Endothelial cell of umbilical vein (primary cell): ENCODE measurements at regions not wholly inside any gene's neighbourhood (a gene's known extent, or its start where the extent isn't known, plus 50 kb on each side); places are given as distances from the start of the nearest gene placed in this dataset.

ENCODE experiments used
- BruUV-seq: library from RNA; stranded (reverse); fragments of 400-500 nt; replicated peaks from 2 replicates; lab custom pipeline; 2021; lab: Mats Ljungman, UMichigan
- CTCF ChIA-PET: fragments of 300-600, 350-600 bp; sonication (Branson Sonifier 250); formaldehyde crosslinking; loops from one replicate; lab custom pipeline; 2021; ENCODE audit warnings: antibody characterized with exemption, inconsistent platforms; lab: Charles Lee
- POLR2A ChIA-PET: fragments of 300-600, 350-600 bp; sonication (Branson Sonifier 250); formaldehyde crosslinking; loops from one replicate; lab custom pipeline; 2021; ENCODE audit warnings: antibody characterized with exemption, inconsistent platforms; lab: Charles Lee
- DNase-seq: peaks from one replicate; pipeline ENCODE4 v3.0.0-alpha.2; 2011; ENCODE audit warnings: low read depth, low spot score
- FAIRE-seq: peaks from 2 replicates; lab custom pipeline; 2011; peaks lifted over from hg19 to GRCh38; lab: Jason Lieb, UNC
- H2AFZ ChIP-seq: 2 replicates; pipeline ENCODE4 v1.6.0; 2012; ENCODE audit warnings: low read depth, low read length, control low read depth, inconsistent platforms
- H3K27ac ChIP-seq: 2 replicates; pipeline ENCODE4 v1.5.1; 2011; ENCODE audit warnings: low read depth, mild to moderate bottlenecking, control low read depth, low read length, moderate library complexity; ENCODE audit not compliant: insufficient read depth
- H3K27me3 ChIP-seq, 2 experiments: 2 replicates each; pipeline versions ENCODE4 v1.6.0 to v1.6.1; 2011; ENCODE audit warnings: low read length in 2 of 2, mixed read lengths in 1 of 2; ENCODE audit not compliant: control insufficient read depth in 2 of 2, insufficient read depth in 2 of 2
- H3K36me3 ChIP-seq, 2 experiments: 2 replicates in 1 of 2; 3 replicates in 1 of 2; pipeline ENCODE4 v1.5.1; 2011; ENCODE audit warnings: low read length in 2 of 2, mild to moderate bottlenecking in 1 of 2, moderate library complexity in 1 of 2; ENCODE audit not compliant: control insufficient read depth in 2 of 2, insufficient read depth in 2 of 2; ENCODE audit errors: extremely low read depth in 1 of 2
- H3K4me1 ChIP-seq: 3 replicates; pipeline ENCODE4 v1.5.1; 2011; ENCODE audit warnings: mild to moderate bottlenecking, low read length; ENCODE audit not compliant: control insufficient read depth, insufficient read depth; ENCODE audit errors: extremely low read depth
- H3K4me2 ChIP-seq: 2 replicates; pipeline ENCODE4 v1.6.1; 2011; ENCODE audit warnings: low read length, control low read depth, mixed read lengths; ENCODE audit not compliant: insufficient read depth
- H3K4me3 ChIP-seq, 3 experiments: fragments of 200-600 bp in 1 of 3; sonication (generic), shearing (Covaris generic) in 1 of 3; replicated peaks in 1 of 3; 2 replicates each; pipeline ENCODE4 v1.5.1; 2011 to 2016; ENCODE audit warnings: control low read depth in 3 of 3, low read length in 3 of 3, mild to moderate bottlenecking in 2 of 3, inconsistent platforms in 1 of 3, low read depth in 1 of 3, moderate library complexity in 1 of 3; ENCODE audit not compliant: insufficient read depth in 1 of 3
- H3K79me2 ChIP-seq: 2 replicates; pipeline ENCODE4 v1.6.0; 2012; ENCODE audit warnings: low read length, inconsistent platforms; ENCODE audit not compliant: control insufficient read depth, insufficient read depth
- H3K9ac ChIP-seq: replicated peaks from 2 replicates; pipeline ENCODE3; 2011; ENCODE audit warnings: low read length, control low read depth; ENCODE audit not compliant: insufficient read depth; ENCODE audit errors: extremely low read depth
- H3K9me1 ChIP-seq: replicated peaks from 3 replicates; pipeline ENCODE4 v1.6.0; 2011; ENCODE audit warnings: mild to moderate bottlenecking, low read length; ENCODE audit not compliant: control insufficient read depth, insufficient read depth; ENCODE audit errors: extremely low read depth
- H3K9me3 ChIP-seq: replicated peaks from 2 replicates; pipeline ENCODE4 v1.5.1; 2012; ENCODE audit warnings: low read length, inconsistent platforms; ENCODE audit not compliant: control insufficient read depth, insufficient read depth
- H4K20me1 ChIP-seq: replicated peaks from 2 replicates; pipeline ENCODE3; 2011; ENCODE audit warnings: mild to moderate bottlenecking, low read length; ENCODE audit not compliant: control insufficient read depth, insufficient read depth; ENCODE audit errors: extremely low read depth
- EZH2 ChIP-seq: IDR thresholded peaks from 2 replicates; pipeline ENCODE4 v1.6.1; 2012; ENCODE audit warnings: borderline replicate concordance, low read depth, mild to moderate bottlenecking, moderate library complexity, low read length, inconsistent platforms; ENCODE audit not compliant: severe bottlenecking
- FOS ChIP-seq: IDR thresholded peaks from 2 replicates; pipeline ENCODE4 v1.6.1; 2011; ENCODE audit warnings: mild to moderate bottlenecking, low read length, moderate library complexity, borderline replicate concordance; ENCODE audit not compliant: insufficient read depth
- GATA2 ChIP-seq: IDR thresholded peaks from 2 replicates; pipeline ENCODE4 v1.7.0; 2011; ENCODE audit warnings: low read depth, mild to moderate bottlenecking, moderate library complexity, mixed read lengths, low read length; ENCODE audit not compliant: insufficient read length, insufficient read depth
- JUN ChIP-seq: IDR thresholded peaks from 2 replicates; pipeline ENCODE4 v1.6.1; 2011; ENCODE audit warnings: borderline replicate concordance, low read depth; ENCODE audit not compliant: insufficient read length, insufficient read depth
- MYC ChIP-seq: IDR thresholded peaks from one replicate; pipeline ENCODE4 v1.6.1; 2011; ENCODE audit warnings: mild to moderate bottlenecking, low read depth, low read length
- POLR2A ChIP-seq: IDR thresholded peaks from 2 replicates; pipeline ENCODE4 v1.6.1; 2012; ENCODE audit warnings: low read depth, mild to moderate bottlenecking, control low read depth, low read length
- POLR2AphosphoS5 ChIP-seq: IDR thresholded peaks from 2 replicates; pipeline ENCODE4 v1.6.1; 2012; ENCODE audit warnings: low read depth, mild to moderate bottlenecking, control low read depth, low read length, moderate library complexity; ENCODE audit not compliant: insufficient read depth
- dilution Hi-C: fragments of 300-500 bp; cut with MboI; formaldehyde crosslinking; loops from one replicate; pipeline ENCODE4 v1.15.0; 2019; ENCODE audit warnings: low sequenced_read_pairs; ENCODE audit not compliant: extremely low pct_ligation_motif_present
- intact Hi-C: fragments of 100-400 bp; cut with micrococcal nuclease; formaldehyde crosslinking; loops from one replicate; pipeline ENCODE4 v1.10.0; 2022
- TF ChIP-seq, protein P1 (sequence below), 2 donors: IDR thresholded peaks; 1 replicate in 1 of 2; 2 replicates in 1 of 2; pipeline ENCODE4 v1.5.1; 2011; ENCODE audit warnings: low read length in 2 of 2, mild to moderate bottlenecking in 2 of 2, moderate library complexity in 2 of 2, control low read depth in 1 of 2, inconsistent platforms in 1 of 2, low read depth in 1 of 2; ENCODE audit not compliant: insufficient read depth in 1 of 2; ENCODE audit errors: extremely low read depth in 1 of 2
- TF ChIP-seq, protein P2 (sequence below): IDR thresholded peaks from 2 replicates; pipeline ENCODE4 v1.6.1; 2011; ENCODE audit not compliant: insufficient read depth, insufficient read length

DNA sequence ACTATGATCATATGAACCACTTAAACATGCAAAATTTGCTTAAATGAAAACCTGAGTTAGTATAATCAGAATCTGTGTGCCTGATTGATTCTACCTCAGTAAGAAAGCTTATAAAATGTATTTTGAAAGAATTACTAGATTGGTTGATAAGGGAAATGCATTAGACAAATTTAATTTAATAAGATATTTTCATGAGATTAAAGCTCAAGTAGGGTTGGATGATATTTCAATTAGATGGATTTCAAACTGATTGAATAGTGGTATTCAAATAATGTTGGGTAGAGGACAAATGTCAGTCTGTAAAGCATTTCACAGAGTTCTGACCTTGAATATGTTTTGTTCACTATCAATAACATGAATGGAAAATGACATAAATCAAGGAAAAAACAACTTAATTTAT, 780.4 kb upstream of the ALCAM start:
- H3K4me2 ChIP-seq = no peak overlapping the region
- FAIRE-seq (no peak), DNase-seq (no peak)
- no peaks in the 10 kb centered on the region for H3K9me3 ChIP-seq
- H3K4me1 ChIP-seq = no peaks in the 10 kb centered on the region
- H2AFZ ChIP-seq = no peak overlapping the region
- ChIA-PET CTCF (no interaction called here), POLR2A (no interaction called here)
- no peaks in the 10 kb centered on the region for H3K79me2 ChIP-seq
- dilution Hi-C loops (no loop called here), intact Hi-C loops (no loop called here)
- no peaks in the 10 kb centered on the region for H3K27me3 ChIP-seq
- TF ChIP-seq MYC (no peak), FOS (no peak), EZH2 (no peak), GATA2 (no peak), POLR2AphosphoS5 (no peak), JUN (no peak), POLR2A (no peak)
- TF ChIP-seq, protein P1, sequence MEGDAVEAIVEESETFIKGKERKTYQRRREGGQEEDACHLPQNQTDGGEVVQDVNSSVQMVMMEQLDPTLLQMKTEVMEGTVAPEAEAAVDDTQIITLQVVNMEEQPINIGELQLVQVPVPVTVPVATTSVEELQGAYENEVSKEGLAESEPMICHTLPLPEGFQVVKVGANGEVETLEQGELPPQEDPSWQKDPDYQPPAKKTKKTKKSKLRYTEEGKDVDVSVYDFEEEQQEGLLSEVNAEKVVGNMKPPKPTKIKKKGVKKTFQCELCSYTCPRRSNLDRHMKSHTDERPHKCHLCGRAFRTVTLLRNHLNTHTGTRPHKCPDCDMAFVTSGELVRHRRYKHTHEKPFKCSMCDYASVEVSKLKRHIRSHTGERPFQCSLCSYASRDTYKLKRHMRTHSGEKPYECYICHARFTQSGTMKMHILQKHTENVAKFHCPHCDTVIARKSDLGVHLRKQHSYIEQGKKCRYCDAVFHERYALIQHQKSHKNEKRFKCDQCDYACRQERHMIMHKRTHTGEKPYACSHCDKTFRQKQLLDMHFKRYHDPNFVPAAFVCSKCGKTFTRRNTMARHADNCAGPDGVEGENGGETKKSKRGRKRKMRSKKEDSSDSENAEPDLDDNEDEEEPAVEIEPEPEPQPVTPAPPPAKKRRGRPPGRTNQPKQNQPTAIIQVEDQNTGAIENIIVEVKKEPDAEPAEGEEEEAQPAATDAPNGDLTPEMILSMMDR (IDR thresholded peaks at IDR 0.05; ENCODE audit: extremely low read depth in 1 of 2, insufficient read depth in 1 of 2, low read depth in 1 of 2, low read length in 2 of 2) = no peak
- TF ChIP-seq, protein P2, sequence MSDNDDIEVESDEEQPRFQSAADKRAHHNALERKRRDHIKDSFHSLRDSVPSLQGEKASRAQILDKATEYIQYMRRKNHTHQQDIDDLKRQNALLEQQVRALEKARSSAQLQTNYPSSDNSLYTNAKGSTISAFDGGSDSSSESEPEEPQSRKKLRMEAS = no peak
- H3K4me3 ChIP-seq = no peak overlapping the region
- H3K9ac ChIP-seq = no peak overlapping the region
- no peaks in the 10 kb centered on the region for H3K9me1 ChIP-seq
- no TSS peak for BruUV-seq
- no peak overlapping the region for H3K27ac ChIP-seq
- H4K20me1 ChIP-seq = no peaks in the 10 kb centered on the region
- H3K36me3 ChIP-seq = no peaks in the 10 kb centered on the region
